ENCODE measurements at regions not wholly inside any gene's neighbourhood (a gene's known extent, or its start where the extent isn't known, plus 50 kb on each side); places are given as distances from the start of the nearest gene placed in this dataset.

DNA sequence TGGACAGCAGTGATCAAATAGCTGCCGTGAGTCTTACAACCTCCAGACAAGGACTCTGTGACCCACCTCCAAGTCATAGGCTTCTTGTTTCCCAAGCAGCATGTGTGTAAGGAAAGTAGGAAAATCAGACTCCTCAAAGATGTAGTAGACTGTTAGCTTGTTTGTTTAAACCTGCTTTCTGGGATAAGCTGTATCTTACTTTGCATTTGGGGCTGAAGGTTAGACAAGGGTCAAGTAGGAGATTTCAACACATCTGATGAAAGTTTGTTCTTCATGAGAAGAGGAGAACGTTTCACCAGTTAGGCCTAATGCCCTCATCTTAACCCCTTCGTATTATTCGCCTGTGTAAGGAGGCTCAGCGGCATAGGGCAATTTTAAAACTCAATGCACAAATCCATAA lies 756.4 kb upstream of the NR2F2 start:
- DNase-seq (ENCODE audit: extremely low read depth in 1 of 2, low read depth in 1 of 2), result no peak

DNA sequence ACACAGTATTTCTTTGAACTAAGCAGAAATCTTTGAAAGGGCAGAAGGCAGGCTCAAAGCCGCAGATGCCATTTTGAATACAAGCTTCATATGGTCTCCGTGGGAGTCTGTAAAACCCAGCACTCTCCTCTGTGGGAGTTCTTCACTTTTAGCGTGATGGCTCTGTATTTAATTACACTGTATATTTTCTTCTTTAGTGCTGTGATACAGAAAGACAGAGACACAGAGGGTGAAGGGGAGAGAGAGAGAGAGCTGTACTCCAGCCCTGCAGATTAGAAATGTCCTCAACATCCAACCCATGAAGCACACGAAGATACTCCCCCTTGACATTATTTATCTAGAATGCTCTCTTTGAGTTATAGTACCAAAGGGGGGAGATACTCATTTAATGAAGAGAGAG lies 752.6 kb upstream of the NR2F2 start:
- DNase-seq (ENCODE audit: extremely low read depth in 1 of 2, low read depth in 1 of 2), result no peak

DNA sequence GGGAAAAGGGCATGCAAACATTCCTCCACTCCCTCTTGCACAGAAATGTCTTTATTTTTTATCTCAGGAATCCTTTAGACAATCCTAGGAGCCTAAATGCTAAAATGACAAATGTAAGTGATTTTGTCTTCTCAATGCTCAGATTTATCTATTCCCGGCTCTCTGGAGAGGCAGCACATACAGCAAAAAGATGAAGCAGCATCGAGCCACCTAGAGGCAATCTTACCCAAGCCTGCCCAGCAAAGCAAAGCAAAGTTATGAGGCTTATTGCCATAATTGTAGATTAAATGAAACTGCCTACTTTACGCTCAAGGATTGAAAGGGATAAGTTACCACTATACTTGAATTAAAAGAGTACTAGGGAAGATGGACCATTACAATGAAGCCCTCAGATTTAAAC lies 750.4 kb upstream of the NR2F2 start:
- DNase-seq (ENCODE audit: extremely low read depth in 1 of 2, low read depth in 1 of 2), result no peak

DNA sequence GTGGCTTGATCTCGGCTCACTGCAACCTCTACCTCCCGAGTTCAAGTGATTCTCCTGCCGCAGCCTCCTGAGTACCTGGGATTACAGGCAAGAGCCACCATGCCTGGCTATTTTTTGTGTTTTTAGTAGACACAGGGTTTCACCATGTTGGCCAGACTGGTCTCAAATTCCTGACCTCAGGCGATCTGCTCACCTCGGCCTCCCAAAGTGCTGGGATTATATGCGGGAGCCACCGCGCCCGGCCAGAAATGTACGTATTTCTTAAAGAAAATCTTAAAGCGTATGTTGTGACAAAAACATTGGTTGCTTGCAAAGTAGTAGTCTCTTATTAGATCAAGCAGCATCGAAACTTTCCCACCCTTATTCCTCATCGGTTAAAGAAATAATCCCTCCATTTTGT lies 748.9 kb upstream of the NR2F2 start:
- DNase-seq (ENCODE audit: extremely low read depth in 1 of 2, low read depth in 1 of 2), result no peak

DNA sequence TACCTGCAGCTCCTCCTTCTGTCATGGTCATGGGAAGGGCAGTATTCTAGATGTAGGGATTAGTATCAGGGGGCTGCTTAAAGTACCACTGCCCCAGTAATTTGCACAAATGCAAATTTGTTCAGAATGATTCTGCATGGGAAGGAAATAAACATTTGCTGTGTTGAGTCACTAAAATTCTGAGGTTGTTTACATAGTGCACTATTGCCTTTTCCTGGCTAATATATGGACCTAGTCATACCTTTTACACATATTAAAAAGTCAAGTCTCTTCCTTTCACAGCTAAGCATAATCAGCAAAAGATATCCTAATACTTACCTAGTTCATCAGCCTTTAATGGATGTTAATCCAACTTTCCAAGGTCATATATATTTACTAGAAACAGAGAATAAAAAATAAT lies 746.4 kb upstream of the NR2F2 start:
- DNase-seq (ENCODE audit: extremely low read depth in 1 of 2, low read depth in 1 of 2), result no peak

DNA sequence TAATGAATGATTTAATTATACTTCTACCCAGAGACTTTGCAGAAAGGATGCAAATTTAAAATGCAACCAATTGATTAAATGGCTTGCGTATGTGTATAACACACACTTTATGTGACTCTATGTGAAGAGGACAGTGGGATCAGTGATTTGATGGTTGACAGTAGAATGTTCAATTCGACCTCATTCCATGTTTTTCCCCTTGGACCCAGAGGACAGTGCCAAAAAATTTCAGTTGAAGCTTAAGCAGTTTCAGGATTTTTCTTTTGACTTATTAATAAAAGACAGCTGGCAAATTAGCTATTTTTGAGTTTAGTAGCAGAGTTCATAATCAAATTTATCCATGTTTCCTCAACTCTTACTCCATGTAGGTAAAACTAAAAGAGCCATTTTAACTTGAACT lies 742.4 kb upstream of the NR2F2 start:
- DNase-seq (ENCODE audit: extremely low read depth in 1 of 2, low read depth in 1 of 2), result no peak

DNA sequence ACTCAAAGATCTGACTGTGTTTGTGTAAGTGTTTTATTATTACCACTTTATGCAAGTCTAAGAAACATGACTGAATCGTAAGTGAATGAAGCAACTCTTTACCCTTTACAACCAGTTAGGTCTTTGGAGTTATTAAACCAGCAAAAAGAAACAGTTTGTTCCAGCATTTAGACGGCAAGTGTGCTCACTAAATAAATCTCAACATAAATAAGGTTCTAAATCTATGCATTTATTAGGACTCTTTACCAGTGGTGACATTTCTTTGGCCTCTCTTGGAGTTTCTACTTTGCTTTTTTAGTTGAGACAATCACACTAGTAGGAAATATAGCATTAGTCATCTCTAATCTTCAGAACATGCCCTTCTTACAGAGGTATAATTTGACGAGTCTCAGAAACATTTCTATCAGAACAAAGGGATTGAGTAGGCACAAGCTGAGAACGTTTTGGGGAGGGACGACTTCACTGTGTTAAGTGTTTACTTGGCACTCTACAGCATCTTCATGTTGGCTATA lies 739.9 kb upstream of the NR2F2 start:
- DNase-seq (ENCODE audit: extremely low read depth in 1 of 2, low read depth in 1 of 2), result no peak

DNA sequence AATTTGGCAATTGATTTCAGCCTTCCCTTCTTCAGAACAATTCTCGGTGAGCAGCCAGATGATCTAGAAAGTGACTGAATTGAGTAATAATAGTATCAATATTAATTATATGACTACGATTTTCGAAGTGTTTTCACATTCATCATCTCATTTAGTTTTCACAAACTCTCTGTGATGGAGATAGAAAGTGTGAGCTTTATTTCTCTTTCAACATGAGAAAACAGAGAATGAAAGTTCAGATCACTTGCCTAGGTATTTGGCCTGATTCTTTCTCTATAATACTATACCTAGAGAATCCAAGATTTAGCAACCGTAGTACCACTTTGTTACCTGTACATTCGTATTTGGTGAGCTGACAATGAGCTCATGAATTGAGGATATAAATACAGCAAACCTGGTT lies 739.2 kb upstream of the NR2F2 start:
- DNase-seq (ENCODE audit: extremely low read depth in 1 of 2, low read depth in 1 of 2), result no peak

DNA sequence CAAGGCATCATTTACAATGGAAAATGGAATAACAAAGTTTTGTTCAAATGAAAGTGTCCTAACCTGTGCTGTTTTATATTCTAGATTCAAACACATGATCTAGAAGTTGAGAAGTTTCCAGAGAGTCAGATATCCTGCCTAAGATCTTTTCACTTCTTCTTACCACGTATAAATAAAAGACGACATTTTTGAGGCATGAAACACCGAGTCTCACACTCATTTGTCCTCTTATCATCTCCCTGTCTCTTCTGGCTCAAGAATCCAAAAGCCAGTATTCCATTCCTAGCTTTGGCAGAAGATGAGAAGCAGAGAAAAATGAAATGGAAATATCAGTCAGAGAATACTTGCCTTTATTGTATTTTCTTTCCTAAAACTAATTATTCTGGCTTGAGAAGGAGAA lies 738.6 kb upstream of the NR2F2 start:
- no peak for DNase-seq (ENCODE audit: extremely low read depth in 1 of 2, low read depth in 1 of 2)

DNA sequence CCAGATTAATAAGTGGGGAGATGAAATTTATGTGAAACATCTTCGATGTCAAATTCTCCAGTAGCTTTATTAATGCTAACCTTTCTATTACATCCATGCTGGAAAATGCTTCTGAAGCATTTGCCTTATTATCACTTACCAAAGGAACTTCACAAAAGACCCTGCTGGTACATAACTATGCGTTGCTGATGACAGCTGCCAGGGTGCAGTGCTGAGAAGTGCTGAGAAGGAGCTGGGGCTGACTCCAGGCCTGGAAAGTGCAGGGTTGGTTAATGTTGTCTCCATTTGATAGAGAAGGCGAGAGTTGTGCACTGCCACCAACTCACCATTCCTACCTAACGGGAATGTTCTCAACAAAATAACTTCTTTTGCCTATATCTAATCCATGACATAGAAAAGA lies 736.0 kb upstream of the NR2F2 start:
- DNase-seq (ENCODE audit: extremely low read depth in 1 of 2, low read depth in 1 of 2), result no peak

DNA sequence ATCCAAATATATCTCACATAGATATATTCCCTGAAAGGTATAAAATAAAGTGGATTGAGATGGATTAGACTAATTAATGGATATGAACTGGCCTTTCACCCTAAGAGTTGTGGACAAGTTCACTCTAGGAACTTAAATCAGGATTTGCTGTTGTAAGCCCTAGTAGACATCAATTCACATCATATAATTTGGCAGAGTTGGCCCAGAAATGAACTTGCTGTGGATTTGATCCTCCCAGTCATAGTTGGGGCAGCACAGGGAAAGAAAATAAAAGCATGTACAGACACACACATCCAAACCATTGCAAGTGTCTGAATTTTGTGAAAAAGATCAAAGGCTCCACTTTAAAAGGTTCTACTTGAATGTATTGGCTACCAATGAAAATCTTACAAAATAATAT lies 734.7 kb upstream of the NR2F2 start:
- DNase-seq (ENCODE audit: extremely low read depth in 1 of 2, low read depth in 1 of 2), result no peak

DNA sequence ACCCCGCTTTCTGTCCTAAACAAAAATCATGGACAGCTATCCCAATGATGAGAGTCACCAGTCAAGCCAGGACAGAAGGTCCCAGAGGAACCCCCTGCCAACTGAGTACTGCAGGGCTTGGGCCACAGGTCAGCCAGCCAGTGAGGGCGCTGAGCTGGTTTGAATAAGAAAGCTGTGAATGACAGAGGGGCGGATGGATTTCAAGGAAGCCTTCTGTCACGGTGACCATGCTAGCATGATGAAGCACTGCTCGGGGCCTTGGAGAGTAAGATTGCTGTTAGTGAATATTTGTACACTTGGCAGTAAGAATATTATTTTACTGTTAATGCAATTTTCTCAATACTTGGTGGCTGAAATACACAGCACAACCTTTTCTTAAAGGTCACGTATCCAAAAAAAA lies 734.0 kb upstream of the NR2F2 start:
- DNase-seq (ENCODE audit: extremely low read depth in 1 of 2, low read depth in 1 of 2), result no peak

DNA sequence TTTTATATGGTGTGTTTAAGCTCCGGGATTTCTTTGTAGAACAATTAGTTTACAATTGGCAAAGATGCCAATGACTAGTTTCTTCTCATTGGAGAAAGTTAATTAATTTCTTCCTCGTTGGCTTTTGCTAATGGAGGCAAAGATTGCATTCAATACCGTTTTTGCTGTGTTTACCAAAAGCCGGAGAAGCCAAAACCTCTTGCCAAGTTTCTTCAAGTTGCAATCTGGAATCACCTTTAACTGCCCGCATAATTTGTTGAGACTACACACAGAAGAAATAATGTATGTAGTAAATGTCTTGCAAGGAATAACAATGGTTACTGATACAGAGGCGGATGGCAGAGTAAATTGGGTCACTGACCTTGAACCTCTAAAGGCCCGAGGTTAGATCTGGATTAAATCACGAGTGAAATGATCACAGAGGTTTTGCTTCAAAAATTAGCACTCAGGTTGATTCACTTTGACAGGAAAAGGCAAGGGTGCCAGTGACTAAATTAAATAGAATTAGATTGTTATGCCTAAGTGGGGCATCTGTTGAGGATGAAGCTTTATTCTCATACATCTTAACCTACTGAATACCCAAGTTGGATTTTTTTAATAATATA lies 732.1 kb upstream of the NR2F2 start:
- DNase-seq (ENCODE audit: extremely low read depth in 1 of 2, low read depth in 1 of 2), result no peak

DNA sequence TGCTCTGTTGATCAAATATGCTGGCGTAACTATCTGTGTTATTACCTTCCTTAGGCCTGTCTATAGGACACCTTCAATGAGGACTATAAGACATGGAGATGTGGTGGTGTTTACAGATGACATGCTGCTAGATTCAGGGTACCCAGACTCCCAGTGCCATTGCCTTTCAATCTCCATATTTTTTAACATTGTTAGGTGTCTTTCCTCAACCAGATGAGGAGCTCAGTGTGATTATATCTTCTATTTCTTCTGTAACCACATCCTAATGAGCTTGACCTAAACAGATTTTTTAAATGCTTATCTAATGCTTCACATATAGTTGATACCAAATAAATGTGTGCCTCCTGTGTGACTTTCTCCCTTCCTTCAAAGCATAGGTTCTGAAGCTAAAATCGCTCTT lies 730.1 kb upstream of the NR2F2 start:
- no peak for DNase-seq (ENCODE audit: extremely low read depth in 1 of 2, low read depth in 1 of 2)

DNA sequence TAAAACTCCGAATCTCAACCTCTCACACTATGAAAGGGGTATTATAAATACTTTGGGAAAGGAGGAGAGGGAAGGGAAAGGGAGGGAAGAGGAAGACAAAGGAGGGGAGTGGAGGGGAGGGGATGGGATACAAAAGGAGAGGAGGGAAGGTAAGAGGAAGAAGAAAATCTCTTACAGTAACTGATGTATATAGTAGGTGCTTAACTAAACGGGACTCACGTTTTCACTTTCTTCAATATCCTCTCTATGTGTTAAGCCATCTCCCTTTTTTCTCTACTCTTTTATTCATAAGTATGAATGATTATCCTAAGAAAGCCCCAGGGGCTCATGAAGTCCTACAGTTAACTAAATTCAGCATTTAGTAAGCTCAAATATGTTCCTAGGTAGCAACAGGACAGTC lies 729.6 kb upstream of the NR2F2 start:
- no peak for DNase-seq (ENCODE audit: extremely low read depth in 1 of 2, low read depth in 1 of 2)

DNA sequence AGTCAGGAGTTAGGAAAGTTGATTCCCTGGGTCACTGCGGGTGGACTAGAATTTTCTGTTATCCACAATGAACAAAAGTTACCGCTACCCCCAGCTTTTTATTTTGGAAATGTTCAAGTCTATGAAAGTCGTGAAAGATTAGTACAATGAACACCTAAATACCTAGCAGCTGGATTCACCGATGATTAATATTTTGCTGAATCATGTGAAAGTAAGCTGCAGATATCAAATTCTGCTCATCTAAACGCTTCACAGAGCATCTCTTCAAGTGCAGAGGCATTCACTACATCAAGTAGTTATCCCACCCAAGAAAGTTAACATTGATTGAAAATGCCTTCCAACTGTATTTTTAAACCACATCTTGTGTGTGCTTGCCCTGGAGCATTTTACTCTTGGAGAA lies 729.0 kb upstream of the NR2F2 start:
- no peak for DNase-seq (ENCODE audit: extremely low read depth in 1 of 2, low read depth in 1 of 2)

DNA sequence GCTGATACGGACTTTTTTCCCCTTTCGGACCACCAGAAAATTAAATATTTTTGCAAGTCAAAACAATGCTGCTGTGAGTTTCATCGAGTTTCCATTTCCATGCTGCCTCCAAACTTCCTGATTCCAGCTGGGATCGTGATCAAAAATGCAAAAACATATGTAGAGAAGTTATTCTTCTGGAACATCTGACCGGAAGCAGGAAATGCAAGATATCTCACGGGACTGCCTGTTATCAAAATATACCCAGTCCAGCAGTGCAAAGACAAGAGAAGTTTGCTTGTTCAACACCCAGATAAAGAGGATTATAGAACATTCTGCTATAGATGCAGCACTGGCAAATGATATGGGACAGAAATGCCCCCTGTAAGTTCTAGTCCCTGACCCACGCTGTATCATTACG lies 726.7 kb upstream of the NR2F2 start:
- no peak for DNase-seq (ENCODE audit: extremely low read depth in 1 of 2, low read depth in 1 of 2)

DNA sequence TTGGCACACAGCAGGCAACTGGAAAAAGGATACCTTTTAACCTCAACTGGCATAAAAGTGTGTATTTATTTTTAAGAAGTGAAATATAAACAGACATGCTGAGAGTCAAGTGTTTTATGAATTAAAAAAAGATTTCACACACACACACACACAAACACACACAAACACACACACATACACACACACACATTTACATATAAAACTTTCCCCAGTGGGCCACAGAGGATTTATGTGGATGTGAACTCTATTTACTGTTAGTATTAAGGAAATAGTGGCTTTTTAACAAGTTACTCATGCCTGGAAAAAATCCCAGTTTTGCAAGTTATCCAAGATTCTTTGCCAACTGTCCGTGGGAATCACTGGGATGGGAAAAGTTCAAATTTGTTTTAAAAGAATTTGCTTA lies 725.9 kb upstream of the NR2F2 start:
- no peak for DNase-seq (ENCODE audit: extremely low read depth in 1 of 2, low read depth in 1 of 2)

DNA sequence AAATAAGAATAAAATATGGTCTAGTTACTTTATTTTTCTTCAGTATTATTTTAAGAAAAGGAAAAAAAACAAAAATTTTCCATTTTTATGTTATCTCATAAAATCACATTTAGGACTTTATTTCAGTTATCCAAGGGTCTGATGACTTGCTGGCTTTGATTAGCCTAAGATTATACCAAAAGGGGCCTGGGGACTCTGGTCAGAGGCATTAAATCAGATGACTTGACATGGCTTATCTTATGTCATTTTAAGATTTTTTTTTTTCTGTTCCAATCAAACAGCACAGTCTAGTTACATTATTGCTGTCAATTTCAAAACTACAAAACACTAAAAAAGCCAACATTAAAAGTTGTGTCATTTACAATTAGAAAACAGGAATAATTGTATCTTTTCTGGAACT lies 725.4 kb upstream of the NR2F2 start:
- DNase-seq (ENCODE audit: extremely low read depth in 1 of 2, low read depth in 1 of 2), result no peak

DNA sequence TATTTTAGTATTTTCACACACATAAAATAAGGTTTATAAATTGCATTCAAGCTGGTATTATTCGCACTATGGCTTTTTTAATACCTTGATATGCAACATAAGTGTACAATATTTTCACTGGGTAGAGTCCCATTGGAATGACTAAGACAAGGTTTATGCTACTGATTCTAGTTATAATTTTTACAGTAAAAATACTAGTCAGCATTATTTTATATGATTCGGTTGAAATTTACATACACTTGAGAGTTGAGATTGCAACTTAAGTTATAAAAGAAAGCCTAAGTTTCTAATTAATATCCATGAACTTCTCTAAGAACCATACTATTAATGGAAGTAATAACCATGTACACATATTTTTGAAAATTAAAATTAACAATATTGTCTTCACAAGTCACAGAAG lies 723.9 kb upstream of the NR2F2 start:
- no peak for DNase-seq (ENCODE audit: extremely low read depth in 1 of 2, low read depth in 1 of 2)

DNA sequence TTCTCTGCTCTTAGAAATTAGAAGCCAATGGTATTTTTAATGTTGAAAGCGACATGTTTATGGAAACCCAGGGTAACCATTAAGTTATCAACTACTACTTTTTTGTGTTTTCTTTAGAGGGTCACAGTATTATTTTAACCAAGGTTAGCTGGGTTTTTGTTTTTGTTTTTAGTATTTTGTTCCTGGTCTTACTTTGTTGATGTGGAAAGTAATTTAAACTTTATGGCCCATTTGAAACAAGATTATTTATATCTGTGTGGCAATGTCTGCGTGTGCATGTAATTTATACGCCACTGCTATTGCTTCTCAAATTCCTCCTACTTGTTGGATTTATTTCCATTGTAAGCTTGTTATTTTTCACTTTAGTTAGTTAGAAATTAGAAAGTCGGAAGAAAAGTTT lies 722.1 kb upstream of the NR2F2 start:
- DNase-seq (ENCODE audit: extremely low read depth in 1 of 2, low read depth in 1 of 2), result no peak

DNA sequence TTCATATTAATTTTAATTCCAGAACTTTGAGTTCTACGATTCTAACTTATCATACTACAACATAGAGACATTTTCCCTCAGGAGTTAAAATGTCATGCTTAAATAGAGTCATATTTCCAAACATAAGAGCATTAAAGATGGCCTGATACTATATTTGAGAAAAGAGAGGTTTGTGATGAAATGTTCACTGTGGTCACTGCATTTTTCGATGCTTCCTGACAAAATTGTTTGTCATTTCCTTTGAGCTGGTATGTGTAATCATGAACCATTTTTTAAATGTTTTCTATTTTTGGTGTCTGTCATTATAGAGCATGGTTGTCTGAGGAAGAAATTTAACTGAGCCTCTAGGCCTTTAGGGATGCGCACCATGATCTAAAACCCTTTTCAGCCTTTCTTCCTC lies 721.4 kb upstream of the NR2F2 start:
- no peak for DNase-seq (ENCODE audit: extremely low read depth in 1 of 2, low read depth in 1 of 2)

DNA sequence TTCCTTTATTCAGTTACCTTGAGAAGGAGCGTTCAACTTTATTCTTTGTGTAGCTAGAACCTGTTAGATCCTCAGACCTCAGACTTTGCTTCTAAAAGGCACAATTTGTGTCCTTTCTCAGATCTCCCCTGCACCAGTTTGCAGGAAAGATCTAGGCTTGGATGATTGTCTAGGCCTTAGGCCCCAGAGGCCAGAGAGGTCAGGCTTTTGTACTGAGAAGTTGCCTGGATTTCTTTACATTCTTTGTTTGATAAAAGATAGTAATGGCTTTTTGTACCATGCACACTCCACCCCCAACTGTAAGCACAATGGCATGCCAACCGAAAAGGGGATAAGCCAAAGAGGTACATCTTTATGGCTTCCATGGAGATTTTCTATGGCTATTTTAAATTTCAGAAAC lies 719.6 kb upstream of the NR2F2 start:
- no peak for DNase-seq (ENCODE audit: extremely low read depth in 1 of 2, low read depth in 1 of 2)

DNA sequence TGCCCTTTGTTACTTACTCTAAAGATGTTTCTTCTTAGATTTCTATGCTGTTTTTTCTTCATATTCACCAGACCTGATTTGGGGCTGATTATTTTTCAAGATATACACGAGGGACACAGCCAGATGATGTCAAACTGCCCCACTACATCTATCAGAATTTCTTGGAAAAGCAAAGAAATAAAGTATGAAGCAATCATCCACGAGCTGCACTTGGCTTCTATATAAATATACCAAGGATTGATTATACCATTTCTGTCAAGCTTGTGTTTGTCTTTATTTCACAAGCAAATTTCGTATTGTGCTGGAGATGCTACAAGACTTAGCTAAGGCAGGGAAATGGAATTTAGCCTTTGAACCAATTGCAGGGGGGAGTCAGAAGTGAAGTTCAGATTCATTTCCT lies 715.1 kb upstream of the NR2F2 start:
- no peak for DNase-seq (ENCODE audit: extremely low read depth in 1 of 2, low read depth in 1 of 2)
